ENCODE measurements at regions not wholly inside any gene's neighbourhood (a gene's known extent, or its start where the extent isn't known, plus 50 kb on each side); places are given as distances from the start of the nearest gene placed in this dataset.

GRCh38 chr5:166486348-166486747 is 1805.1 kb upstream of the WWC1 start:
- H3K36me3 ChIP-seq (ENCODE audit: control insufficient read depth in 4 of 4, insufficient read depth in 3 of 4, low read depth in 1 of 4, low read length in 3 of 4) = no peaks in the 10 kb centered on the region
- no peaks in the 10 kb centered on the region for H3K27me3 ChIP-seq (ENCODE audit: control insufficient read depth in 4 of 4, insufficient read depth in 4 of 4, low read length in 3 of 4)
- TF ChIP-seq NR2F2 (IDR thresholded peaks at IDR 0.05) (no peak), HNF4G (IDR thresholded peaks at IDR 0.05) (no peak), REST (IDR thresholded peaks at IDR 0.05) (no peak), EGR1 (IDR thresholded peaks at IDR 0.05; ENCODE audit: low read depth in 2 of 2) (no peak), YY1 (IDR thresholded peaks at IDR 0.05) (no peak), CTCF (IDR thresholded peaks at IDR 0.05; ENCODE audit: low read depth, low read length, missing input control) (no peak), MAX (IDR thresholded peaks at IDR 0.05) (no peak), SP1 (IDR thresholded peaks at IDR 0.05) (no peak), ZBTB33 (IDR thresholded peaks at IDR 0.05) (no peak), JUND (IDR thresholded peaks at IDR 0.05) (no peak), ATF3 (IDR thresholded peaks at IDR 0.05) (no peak), HNF4A (conservative IDR thresholded peaks at IDR 0.05) (no peak), RXRA (IDR thresholded peaks at IDR 0.05) (no peak), FOXA1 (IDR thresholded peaks at IDR 0.05) (no peak), RAD21 (IDR thresholded peaks at IDR 0.05) (no peak)
- no peaks in the 10 kb centered on the region for H3K4me1 ChIP-seq (ENCODE audit: control insufficient read depth in 4 of 4, insufficient read depth in 4 of 4, low read length in 3 of 4)
- no peak for DNase-seq (ENCODE audit: low spot score)
- WGBS = 90% methylated on average over 3 of the region's 3 CpGs
- H3K9ac ChIP-seq (ENCODE audit: low read depth in 1 of 2, low read length in 2 of 2) = no peak overlapping the region
- H3K4me3 ChIP-seq (ENCODE audit: low read depth in 1 of 3, low read length in 3 of 3) = no peak overlapping the region
- no peak overlapping the region for H3K27ac ChIP-seq (ENCODE audit: low read depth in 1 of 2, low read length in 2 of 2)
- peaks cover 0 to 4% (median 0%) of the 10 kb centered on the region in 4 donors for H3K9me3 ChIP-seq (ENCODE audit: control insufficient read depth in 4 of 4, low read length in 3 of 4)

GRCh38 chr5:166488560-166488959 is 1802.9 kb upstream of the WWC1 start:
- WGBS = 76% methylated on average over 3 of the region's 3 CpGs
- Histone ChIP-seq H3K9ac (ENCODE audit: low read depth in 1 of 2, low read length in 2 of 2) (no peak overlapping the region), H3K9me3 (ENCODE audit: control insufficient read depth in 4 of 4, low read length in 3 of 4) (no peaks in the 10 kb centered on the region), H3K4me3 (ENCODE audit: low read depth in 1 of 3, low read length in 3 of 3) (no peak overlapping the region), H3K27ac (ENCODE audit: low read depth in 1 of 2, low read length in 2 of 2) (no peak overlapping the region), H3K36me3 (ENCODE audit: control insufficient read depth in 4 of 4, insufficient read depth in 3 of 4, low read depth in 1 of 4, low read length in 3 of 4) (no peaks in the 10 kb centered on the region), H3K4me1 (ENCODE audit: control insufficient read depth in 4 of 4, insufficient read depth in 4 of 4, low read length in 3 of 4) (no peaks in the 10 kb centered on the region), H3K27me3 (ENCODE audit: control insufficient read depth in 4 of 4, insufficient read depth in 4 of 4, low read length in 3 of 4) (no peaks in the 10 kb centered on the region)
- no peak for TF ChIP-seq ZBTB33 (IDR thresholded peaks at IDR 0.05)
- no peak for TF ChIP-seq FOXA2 (IDR thresholded peaks at IDR 0.05)
- no peak for TF ChIP-seq YY1 (IDR thresholded peaks at IDR 0.05)
- no peak for TF ChIP-seq EGR1 (IDR thresholded peaks at IDR 0.05; ENCODE audit: low read depth in 2 of 2)
- no peak for TF ChIP-seq SP1 (IDR thresholded peaks at IDR 0.05)
- no peak for TF ChIP-seq NR2F2 (IDR thresholded peaks at IDR 0.05)
- no peak for TF ChIP-seq JUND (IDR thresholded peaks at IDR 0.05)
- no peak for DNase-seq (ENCODE audit: low spot score)

All from liver (tissue), 8 donors.